GM23248 (cell line): ENCODE measurements at regions not wholly inside any gene's neighbourhood (a gene's known extent, or its start where the extent isn't known, plus 50 kb on each side); places are given as distances from the start of the nearest gene placed in this dataset.

Experiments
- EZH2 ChIP-seq: fragments of 200-600 bp; sonication (generic); IDR thresholded peaks from 2 replicates; pipeline ENCODE4 v1.6.1; 2018; ENCODE audit warnings: antibody characterized with exemption, mild to moderate bottlenecking; ENCODE audit not compliant: insufficient read depth, poor library complexity, severe bottlenecking
- EZH2phosphoT487 ChIP-seq: fragments of 200-600 bp; sonication (generic); IDR thresholded peaks from 2 replicates; pipeline ENCODE4 v1.6.1; 2018; ENCODE audit warnings: antibody characterized with exemption, moderate library complexity, mild to moderate bottlenecking, low read depth; ENCODE audit not compliant: insufficient read depth

GRCh38 chr6:74073999-74074398 lies 378.0 kb downstream of the CD109 start:
- no peak for TF ChIP-seq EZH2phosphoT487
- TF ChIP-seq EZH2, result no peak
